ENCODE measurements at regions not wholly inside any gene's neighbourhood (a gene's known extent, or its start where the extent isn't known, plus 50 kb on each side); places are given as distances from the start of the nearest gene placed in this dataset.
A peak's percentile ranks its signal among the peaks of the same experiment; 100 is the strongest.

GRCh38 chr3:165434516-165434915, 238.3 kb upstream of the SLITRK3 start:
- H3K27me3 ChIP-seq (ENCODE audit: low read length), result no peaks in the 10 kb centered on the region
- no TSS peak for BruUV-seq (replicated peaks)
- no peak for ATAC-seq
- DNase-seq, result no peak
- no peak overlapping the region for H2AFZ ChIP-seq (ENCODE audit: low read length)
- H3K27ac ChIP-seq (ENCODE audit: low read length), result no peak overlapping the region
- POLR2A ChIA-PET (ENCODE audit: unreplicated experiment), result no interaction called here
- CTCF ChIA-PET, result no interaction called here
- no peaks in the 10 kb centered on the region for H3K9me2 ChIP-seq (replicated peaks; ENCODE audit: low read length)
- no peak overlapping the region for H3K9ac ChIP-seq (ENCODE audit: low read length)
- TF ChIP-seq EZH2 (IDR thresholded peaks at IDR 0.05; ENCODE audit: low read length, unreplicated experiment) (no peak), CTCF (conservative IDR thresholded peaks at IDR 0.05; ENCODE audit: low read depth, low read length) (no peak), EZH2phosphoT487 (IDR thresholded peaks at IDR 0.05; ENCODE audit: borderline replicate concordance, low read length) (no peak)
- no peaks in the 10 kb centered on the region for H3K79me2 ChIP-seq (ENCODE audit: low read length)
- no peak overlapping the region for H3K4me3 ChIP-seq (ENCODE audit: low read length)
- no peaks in the 10 kb centered on the region for H3K36me3 ChIP-seq (ENCODE audit: low read depth, low read length)
- no peaks in the 10 kb centered on the region for H4K20me1 ChIP-seq (ENCODE audit: low read length)
- no peaks in the 10 kb centered on the region for H3F3A ChIP-seq (ENCODE audit: low read length, unreplicated experiment)
- no peaks in the 10 kb centered on the region for H3K9me3 ChIP-seq (ENCODE audit: low read length)
- H3K4me1 ChIP-seq (ENCODE audit: insufficient read depth, low read length), result no peaks in the 10 kb centered on the region
- intact Hi-C loops (cut with micrococcal nuclease), result no loop called here
- H3K4me2 ChIP-seq (ENCODE audit: low read length), result no peak overlapping the region

- TF ChIP-seq CTCF (conservative IDR thresholded peaks at IDR 0.05; ENCODE audit: low read depth, low read length) (no peak), EZH2phosphoT487 (IDR thresholded peaks at IDR 0.05; ENCODE audit: borderline replicate concordance, low read length) (no peak)
Observed at GRCh38 chr3:165406425-165406824, 210.2 kb upstream of the SLITRK3 start.

GRCh38 chr3:165404357-165405027, 208.3 kb upstream of the SLITRK3 start:
- ATAC-seq, result peak; percentile 71
- Histone ChIP-seq H3K79me2 (ENCODE audit: low read length) (no peaks in the 10 kb centered on the region), H3F3A (ENCODE audit: low read length, unreplicated experiment) (no peaks in the 10 kb centered on the region), H3K36me3 (ENCODE audit: low read depth, low read length) (no peaks in the 10 kb centered on the region), H3K4me2 (ENCODE audit: low read length) (no peak overlapping the region), H2AFZ (ENCODE audit: low read length) (no peak overlapping the region; the same call in 1 of the 2 replicates), H3K4me1 (ENCODE audit: insufficient read depth, low read length) (no peaks in the 10 kb centered on the region), H3K4me3 (ENCODE audit: low read length) (no peak overlapping the region), H3K9me2 (replicated peaks; ENCODE audit: low read length) (no peaks in the 10 kb centered on the region), H3K9ac (ENCODE audit: low read length) (no peak overlapping the region), H3K27me3 (ENCODE audit: low read length) (no peaks in the 10 kb centered on the region), H3K9me3 (ENCODE audit: low read length) (no peaks in the 10 kb centered on the region), H3K27ac (ENCODE audit: low read length) (no peak overlapping the region), H4K20me1 (ENCODE audit: low read length) (no peaks in the 10 kb centered on the region)
- CTCF ChIA-PET, result no interaction called here
- no peak for DNase-seq
- POLR2A ChIA-PET (ENCODE audit: unreplicated experiment), result no interaction called here
- intact Hi-C loops (cut with micrococcal nuclease), result no loop called here
- TF ChIP-seq CTCF (conservative IDR thresholded peaks at IDR 0.05; ENCODE audit: low read depth, low read length) (0 out of 2 replicates have a peak, but pooled peaks have one; percentile 10), EZH2phosphoT487 (IDR thresholded peaks at IDR 0.05; ENCODE audit: borderline replicate concordance, low read length) (no peak)
- no TSS peak for BruUV-seq (replicated peaks)

More at GRCh38 chr3:165406425-165406824, 210.2 kb upstream of the SLITRK3 start:
- H3K4me1 ChIP-seq (ENCODE audit: insufficient read depth, low read length), result no peaks in the 10 kb centered on the region
- H3K36me3 ChIP-seq (ENCODE audit: low read depth, low read length), result no peaks in the 10 kb centered on the region
- H3K79me2 ChIP-seq (ENCODE audit: low read length), result no peaks in the 10 kb centered on the region
- H3K4me3 ChIP-seq (ENCODE audit: low read length), result no peak overlapping the region
- no peak overlapping the region for H3K4me2 ChIP-seq (ENCODE audit: low read length)
- ChIA-PET POLR2A (ENCODE audit: unreplicated experiment) (no interaction called here), CTCF (no interaction called here)
- no peaks in the 10 kb centered on the region for H3K27me3 ChIP-seq (ENCODE audit: low read length)
- H3K27ac ChIP-seq (ENCODE audit: low read length), result no peak overlapping the region
- BruUV-seq (replicated peaks), result no TSS peak
- intact Hi-C loops (cut with micrococcal nuclease), result no loop called here
- H3K9me2 ChIP-seq (replicated peaks; ENCODE audit: low read length), result no peaks in the 10 kb centered on the region
- no peak overlapping the region for H2AFZ ChIP-seq (ENCODE audit: low read length)
- H3F3A ChIP-seq (ENCODE audit: low read length, unreplicated experiment), result no peaks in the 10 kb centered on the region
- DNase-seq (no peak), ATAC-seq (0 out of 2 replicates have a peak, but pooled peaks have one; percentile 33)
- no peaks in the 10 kb centered on the region for H3K9me3 ChIP-seq (ENCODE audit: low read length)
- H3K9ac ChIP-seq (ENCODE audit: low read length), result no peak overlapping the region
- H4K20me1 ChIP-seq (ENCODE audit: low read length), result no peaks in the 10 kb centered on the region

Data from PC-3 (cell line).